DND-41 (cell line): ENCODE measurements at regions not wholly inside any gene's neighbourhood (a gene's known extent, or its start where the extent isn't known, plus 50 kb on each side); places are given as distances from the start of the nearest gene placed in this dataset.

Source experiments
- ATAC-seq: fragments of 200-7000 bp; cut with Tn5 transposase; 3 replicates; pipeline ENCODE4 v1.9.1; 2021; ENCODE audit warnings: low read depth; ENCODE audit not compliant: insufficient read depth
- DNase-seq: peaks from one replicate; pipeline ENCODE4 v3.0.0-alpha.2; 2020
- H2AFZ ChIP-seq: 2 replicates; pipeline ENCODE4 v1.6.0; 2012; ENCODE audit warnings: low read depth, low read length
- H3K27ac ChIP-seq: 2 replicates; pipeline ENCODE4 v1.5.1; 2012; ENCODE audit warnings: low read length, inconsistent platforms
- H3K27me3 ChIP-seq: fragments of 200-600 bp; sonication (generic); 2 replicates; pipeline ENCODE4 v1.6.0; 2012; ENCODE audit warnings: low read length, mild to moderate bottlenecking, inconsistent platforms; ENCODE audit not compliant: insufficient read depth, poor library complexity
- H3K36me3 ChIP-seq: 2 replicates; pipeline ENCODE4 v1.5.1; 2012; ENCODE audit warnings: low read length, inconsistent platforms; ENCODE audit not compliant: insufficient read depth
- H3K4me1 ChIP-seq: 2 replicates; pipeline ENCODE4 v1.5.1; 2012; ENCODE audit warnings: mild to moderate bottlenecking, low read length; ENCODE audit not compliant: insufficient read depth
- H3K4me2 ChIP-seq: 2 replicates; pipeline ENCODE4 v1.6.0; 2012; ENCODE audit warnings: mild to moderate bottlenecking, moderate library complexity, low read length, inconsistent platforms; ENCODE audit not compliant: insufficient read depth
- H3K4me3 ChIP-seq, 2 experiments: fragments of 200-600 bp in 1 of 2; shearing (Covaris generic) in 1 of 2; 2 replicates each; pipeline ENCODE4 v1.5.1; 2012 to 2016; ENCODE audit warnings: inconsistent platforms in 2 of 2, low read length in 2 of 2, mild to moderate bottlenecking in 2 of 2, low read depth in 1 of 2, moderate library complexity in 1 of 2
- H3K79me2 ChIP-seq: 2 replicates; pipeline ENCODE4 v1.6.0; 2012; ENCODE audit warnings: low read length, inconsistent platforms; ENCODE audit not compliant: insufficient read depth
- H3K9ac ChIP-seq: 2 replicates; pipeline ENCODE4 v1.6.0; 2012; ENCODE audit warnings: low read depth, mild to moderate bottlenecking, inconsistent platforms, low read length, moderate library complexity
- H3K9me3 ChIP-seq: 2 replicates; pipeline ENCODE4 v1.5.1; 2012; ENCODE audit warnings: low read length, moderate library complexity, mild to moderate bottlenecking, inconsistent platforms; ENCODE audit not compliant: insufficient read depth, severe bottlenecking
- H4K20me1 ChIP-seq: 2 replicates; pipeline ENCODE4 v1.6.0; 2012; ENCODE audit warnings: low read length; ENCODE audit not compliant: insufficient read depth
- CTCF ChIP-seq: IDR thresholded peaks from 2 replicates; pipeline ENCODE4 v1.5.1; 2012; ENCODE audit warnings: borderline replicate concordance, low read length, moderate library complexity, mild to moderate bottlenecking; ENCODE audit not compliant: poor library complexity, severe bottlenecking; ENCODE audit errors: extremely low read depth
- EZH2 ChIP-seq: IDR thresholded peaks from 3 replicates; pipeline ENCODE4 v1.6.1; 2012; ENCODE audit warnings: borderline replicate concordance, low read depth, mild to moderate bottlenecking, moderate library complexity, low read length, inconsistent platforms; ENCODE audit not compliant: severe bottlenecking

DNA sequence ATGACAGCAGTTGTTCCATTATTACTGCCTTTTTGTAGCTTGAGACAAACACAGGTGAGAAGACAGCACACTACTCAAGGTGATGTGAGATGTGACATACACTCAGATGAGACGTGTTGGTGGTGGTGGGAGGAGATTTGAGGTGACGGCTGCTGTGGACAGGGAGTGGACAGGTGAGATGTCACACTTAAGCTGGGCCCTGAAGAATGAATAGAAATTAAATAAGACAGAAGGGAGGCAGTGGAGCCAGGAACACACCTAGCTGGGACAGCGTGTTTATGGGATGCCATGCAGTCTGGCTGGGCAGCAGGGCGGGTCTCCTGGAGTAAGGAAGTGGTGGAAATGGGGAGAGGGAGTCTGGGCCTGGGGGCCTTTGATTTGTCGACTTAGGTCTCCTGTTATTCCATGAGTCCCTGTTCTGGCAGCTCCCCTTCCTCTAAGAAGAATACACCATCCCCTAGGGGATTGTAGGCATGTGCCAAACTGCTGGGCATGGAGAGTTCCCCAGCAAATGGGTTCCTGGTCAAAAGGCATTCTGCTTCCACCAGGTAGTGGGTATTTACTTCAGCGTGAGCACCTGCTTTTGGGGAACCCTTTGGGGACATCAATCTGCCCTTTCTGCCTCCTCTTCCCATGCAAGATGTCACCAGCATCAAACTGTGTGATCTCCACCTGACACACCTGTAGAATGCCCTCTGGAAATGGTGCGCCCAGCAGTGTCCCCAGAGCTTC is 71.2 kb upstream of the ESRRB start:
- Histone ChIP-seq H3K36me3 (no peaks in the 10 kb centered on the region), H3K9me3 (no peaks in the 10 kb centered on the region), H3K4me1 (no peaks in the 10 kb centered on the region), H3K9ac (no peak overlapping the region), H3K27me3 (peaks cover 5% of the 10 kb centered on the region), H4K20me1 (no peaks in the 10 kb centered on the region), H3K79me2 (no peaks in the 10 kb centered on the region), H2AFZ (no peak overlapping the region), H3K4me3 (no peak overlapping the region), H3K4me2 (no peak overlapping the region), H3K27ac (no peak overlapping the region)
- TF ChIP-seq CTCF (no peak), EZH2 (no peak)
- no peak for ATAC-seq
- DNase-seq, result no peak

GRCh38 chr14:76305268-76305826 is 70.6 kb upstream of the ESRRB start:
- ATAC-seq (no peak), DNase-seq (no peak)
- H3K4me3 ChIP-seq, result no peak overlapping the region
- H3K4me2 ChIP-seq, result no peak overlapping the region
- H3K27me3 ChIP-seq, result peaks cover 5% of the 10 kb centered on the region
- no peaks in the 10 kb centered on the region for H3K9me3 ChIP-seq
- H3K36me3 ChIP-seq, result no peaks in the 10 kb centered on the region
- no peak overlapping the region for H2AFZ ChIP-seq
- no peaks in the 10 kb centered on the region for H3K4me1 ChIP-seq
- H3K9ac ChIP-seq, result no peak overlapping the region
- no peaks in the 10 kb centered on the region for H3K79me2 ChIP-seq
- H3K27ac ChIP-seq, result no peak overlapping the region
- no peaks in the 10 kb centered on the region for H4K20me1 ChIP-seq
- TF ChIP-seq EZH2, result no peak
- TF ChIP-seq CTCF, result no peak

DNA sequence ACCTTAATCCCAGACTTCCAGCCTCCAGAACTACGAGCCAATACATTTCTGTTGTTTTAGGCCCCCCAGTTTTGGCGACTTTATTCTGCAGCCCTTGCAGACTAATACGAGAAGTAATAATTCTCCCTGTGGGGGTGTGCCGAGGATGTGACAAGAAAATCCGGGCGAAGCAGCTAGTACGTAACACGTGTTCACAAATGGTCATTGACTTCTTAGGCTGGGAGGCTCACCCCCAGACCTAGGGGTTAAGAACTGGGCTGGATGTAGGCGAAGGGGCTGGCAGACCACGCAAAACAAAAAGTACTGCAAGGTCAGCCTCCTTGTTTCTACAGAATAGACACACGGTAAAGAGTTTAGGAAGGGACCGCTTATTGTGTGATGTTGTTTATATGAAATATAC is 69.8 kb upstream of the ESRRB start:
- Histone ChIP-seq H3K9me3 (no peaks in the 10 kb centered on the region), H3K9ac (no peak overlapping the region), H3K36me3 (no peaks in the 10 kb centered on the region), H3K27ac (no peak overlapping the region), H3K4me2 (no peak overlapping the region), H3K4me3 (no peak overlapping the region), H3K79me2 (no peaks in the 10 kb centered on the region), H3K27me3 (peaks cover 5% of the 10 kb centered on the region), H4K20me1 (no peaks in the 10 kb centered on the region), H2AFZ (no peak overlapping the region), H3K4me1 (no peaks in the 10 kb centered on the region)
- TF ChIP-seq CTCF (no peak), EZH2 (no peak)
- ATAC-seq (no peak), DNase-seq (no peak)
